ENCODE measurements at regions not wholly inside any gene's neighbourhood (a gene's known extent, or its start where the extent isn't known, plus 50 kb on each side); places are given as distances from the start of the nearest gene placed in this dataset.

DNA sequence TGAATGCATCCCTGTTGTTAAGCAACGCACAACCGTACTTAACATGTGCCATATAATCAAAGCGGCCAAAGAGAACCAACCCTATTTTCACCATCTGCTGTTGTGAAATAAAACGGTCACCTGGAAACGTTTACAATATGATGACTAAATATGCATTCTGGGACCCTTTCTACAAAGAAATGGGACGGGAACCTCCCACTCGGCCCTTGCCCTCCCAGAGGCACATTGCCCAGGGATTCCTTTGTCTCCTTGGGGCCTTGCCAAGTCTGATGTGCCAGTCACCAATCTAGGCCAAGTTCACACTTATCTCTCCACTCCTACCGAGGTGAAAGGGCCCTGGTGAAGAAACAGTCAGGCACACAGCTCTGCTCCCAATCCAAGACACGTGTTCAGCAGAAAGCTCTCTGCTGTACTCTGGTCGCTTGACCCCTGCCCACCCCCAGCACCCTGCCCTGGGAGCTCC lies 427.4 kb upstream of the JARID2 start:
- DNase-seq (ENCODE audit: low read depth), result no peak

- DNase-seq (ENCODE audit: low read depth), result no peak
These were observed 426.9 kb upstream of the JARID2 start for GRCh38 chr6:14819001-14819400.

DNA sequence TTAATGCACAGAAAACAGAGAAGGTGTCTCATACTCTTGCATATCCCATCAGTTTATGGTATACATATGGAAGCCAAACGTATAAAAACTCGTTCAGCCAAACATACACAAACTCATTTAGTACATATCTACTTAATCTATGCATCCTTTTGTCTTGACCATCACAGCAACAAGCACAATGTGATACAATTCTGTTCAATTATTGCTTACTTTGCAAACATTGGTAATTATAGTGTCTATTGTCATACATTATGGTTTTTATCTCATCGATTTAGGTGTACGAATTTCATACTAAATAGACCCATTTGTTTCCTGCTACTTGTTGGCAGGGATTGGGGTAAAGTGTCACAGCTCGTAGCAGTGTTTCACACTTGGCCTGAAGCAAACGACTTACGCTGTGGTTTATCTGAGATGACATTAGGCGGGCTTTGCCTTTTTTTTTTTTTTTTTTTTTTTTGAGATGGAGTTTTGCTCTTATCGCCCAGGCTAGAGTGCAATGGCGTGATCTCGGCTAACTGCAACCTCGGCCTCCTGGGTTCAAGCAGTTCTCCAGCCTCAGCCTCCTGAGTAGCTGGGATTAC lies 425.9 kb upstream of the JARID2 start:
- DNase-seq (ENCODE audit: low read depth), result no peak

GRCh38 chr6:14822012-14822553 lies 423.8 kb upstream of the JARID2 start:
- no peak for DNase-seq (ENCODE audit: low read depth)

- no peak for DNase-seq (ENCODE audit: low read depth)
These were observed 423.2 kb upstream of the JARID2 start for GRCh38 chr6:14822679-14823078.

- no peak for DNase-seq (ENCODE audit: low read depth)
These were observed 421.8 kb upstream of the JARID2 start for GRCh38 chr6:14824060-14824459.

- no peak for DNase-seq (ENCODE audit: low read depth)
These were observed 421.2 kb upstream of the JARID2 start for GRCh38 chr6:14824484-14825275.

DNA sequence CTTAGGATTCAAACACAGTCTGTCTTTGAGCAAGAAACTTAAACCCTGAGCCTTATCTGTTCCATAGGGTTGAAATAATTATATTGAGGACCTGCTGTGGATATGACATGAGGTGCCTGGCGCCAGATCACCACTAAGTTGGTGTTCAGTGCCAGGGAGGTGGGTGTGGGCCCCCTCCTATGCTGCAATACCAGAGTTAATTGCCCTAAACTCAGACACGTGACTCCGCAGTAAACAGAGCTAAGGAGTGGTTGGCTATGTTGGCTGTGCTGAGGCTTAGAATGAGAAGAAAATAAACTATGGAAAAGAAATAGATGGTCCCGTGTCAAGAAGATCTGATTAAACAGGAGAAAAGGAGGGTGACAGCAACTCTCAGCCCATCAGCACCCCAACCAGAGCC lies 419.4 kb upstream of the JARID2 start:
- no peak for DNase-seq (ENCODE audit: low read depth)

DNA sequence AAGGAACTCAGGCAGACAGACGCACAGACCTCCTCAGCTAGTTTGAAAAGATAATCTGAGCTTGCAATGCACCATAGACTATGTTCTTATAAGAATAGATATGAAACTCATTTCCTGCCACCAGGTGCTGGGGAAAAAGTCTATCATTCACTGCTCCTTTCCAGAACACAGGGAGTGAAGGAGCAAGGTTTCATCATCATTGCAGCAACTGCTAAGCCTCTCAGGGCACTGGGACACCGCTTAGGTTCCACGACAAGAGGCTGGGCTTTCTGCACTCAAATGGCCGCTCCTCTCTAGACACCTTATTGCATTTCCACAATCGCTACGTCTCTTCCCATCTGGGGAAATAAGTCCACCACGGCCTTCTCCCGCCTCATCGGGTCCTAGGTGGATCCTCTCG lies 418.5 kb upstream of the JARID2 start:
- no peak for DNase-seq (ENCODE audit: low read depth)

- no peak for DNase-seq (ENCODE audit: low read depth)
These were observed 417.7 kb upstream of the JARID2 start for GRCh38 chr6:14828201-14828611.

GRCh38 chr6:14831070-14831469 lies 414.8 kb upstream of the JARID2 start:
- no peak for DNase-seq (ENCODE audit: low read depth)

- no peak for DNase-seq (ENCODE audit: low read depth)
These were observed 413.9 kb upstream of the JARID2 start for GRCh38 chr6:14831937-14832336.

DNA sequence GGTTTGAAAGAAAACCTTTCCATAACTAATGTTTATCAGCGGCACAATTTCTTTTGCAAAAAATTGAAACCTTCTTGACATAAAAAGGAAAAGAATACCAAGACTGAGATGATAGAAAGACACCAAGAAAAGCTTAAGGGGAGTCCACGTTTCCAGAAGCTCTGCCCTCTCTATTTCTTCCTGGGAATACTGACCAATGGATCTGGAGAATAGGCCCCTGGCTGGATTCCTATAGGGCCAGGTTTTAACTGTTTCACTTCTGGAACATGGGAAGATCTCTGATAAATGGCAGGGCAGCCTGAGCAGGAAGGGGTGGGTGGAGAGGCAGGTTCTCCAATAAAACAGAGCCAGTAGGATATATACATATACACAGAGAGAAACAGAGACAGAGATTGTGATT lies 413.4 kb upstream of the JARID2 start:
- DNase-seq (ENCODE audit: low read depth), result no peak

GRCh38 chr6:14834851-14835530 lies 410.9 kb upstream of the JARID2 start:
- no peak for DNase-seq (ENCODE audit: low read depth)

GRCh38 chr6:14837435-14837834 lies 408.4 kb upstream of the JARID2 start:
- no peak for DNase-seq (ENCODE audit: low read depth)

DNA sequence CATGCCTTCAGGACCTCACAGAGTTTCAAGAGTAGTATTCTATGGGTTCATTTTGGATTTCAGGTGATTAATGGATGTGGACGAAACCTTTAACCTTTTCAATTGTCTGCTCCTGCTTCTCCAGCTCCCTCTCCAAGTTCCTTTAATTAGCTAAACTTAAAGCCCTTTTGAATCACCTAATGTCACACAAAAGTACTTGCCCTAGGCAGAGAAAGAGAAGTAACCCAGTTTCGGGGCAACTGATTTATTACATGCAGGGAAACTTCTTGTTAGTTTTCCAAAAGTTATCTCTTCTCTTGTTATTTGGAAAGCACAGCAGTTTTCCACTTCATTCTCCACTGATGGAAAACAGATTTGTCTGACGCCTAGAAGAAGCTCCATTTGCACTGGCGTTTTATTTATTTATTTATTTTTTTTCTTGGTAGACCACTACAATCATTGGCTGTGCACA lies 407.7 kb upstream of the JARID2 start:
- DNase-seq (ENCODE audit: low read depth), result no peak

GRCh38 chr6:14841901-14842421 lies 403.9 kb upstream of the JARID2 start:
- no peak for DNase-seq (ENCODE audit: low read depth)

DNA sequence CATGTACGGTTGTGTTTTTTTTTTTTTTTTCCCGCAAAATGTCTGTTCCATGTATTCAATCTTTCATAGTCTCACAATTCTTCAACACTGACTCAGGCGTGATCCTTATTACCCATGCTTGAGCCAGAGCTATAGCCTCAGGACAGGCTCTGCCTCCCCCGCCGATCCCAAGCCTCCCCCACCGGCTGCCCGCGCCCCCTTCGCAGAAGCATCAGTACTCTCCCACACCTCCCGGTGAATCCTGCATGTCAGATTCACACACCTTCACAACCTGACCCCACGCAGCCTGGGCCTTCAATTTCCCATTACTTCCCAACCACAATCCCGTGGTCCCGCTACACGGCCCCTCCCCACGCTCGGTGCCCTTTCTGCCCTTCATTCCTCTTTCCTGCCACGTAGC lies 401.5 kb upstream of the JARID2 start:
- DNase-seq (ENCODE audit: low read depth), result no peak

GRCh38 chr6:14848019-14848418 lies 397.9 kb upstream of the JARID2 start:
- DNase-seq (ENCODE audit: low read depth), result no peak

DNA sequence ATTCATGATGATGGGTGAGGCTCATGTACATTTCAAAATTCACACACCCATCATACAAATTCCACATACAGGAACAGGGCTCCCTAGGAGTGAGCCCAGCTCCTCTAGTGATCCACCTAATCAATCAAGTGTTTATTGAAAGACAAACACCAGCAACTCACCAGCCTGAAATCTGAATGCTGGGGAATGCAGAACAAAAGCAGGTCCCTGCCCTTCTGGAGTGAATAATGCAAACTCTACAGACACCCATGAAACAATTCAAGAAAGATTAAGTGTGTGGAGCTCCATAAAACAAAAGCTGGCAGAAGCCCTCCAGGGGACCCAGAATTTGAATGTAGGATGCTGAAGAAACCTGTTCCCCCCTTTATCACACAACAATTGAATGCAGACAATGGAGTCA lies 396.7 kb upstream of the JARID2 start:
- DNase-seq (ENCODE audit: low read depth), result no peak

DNA sequence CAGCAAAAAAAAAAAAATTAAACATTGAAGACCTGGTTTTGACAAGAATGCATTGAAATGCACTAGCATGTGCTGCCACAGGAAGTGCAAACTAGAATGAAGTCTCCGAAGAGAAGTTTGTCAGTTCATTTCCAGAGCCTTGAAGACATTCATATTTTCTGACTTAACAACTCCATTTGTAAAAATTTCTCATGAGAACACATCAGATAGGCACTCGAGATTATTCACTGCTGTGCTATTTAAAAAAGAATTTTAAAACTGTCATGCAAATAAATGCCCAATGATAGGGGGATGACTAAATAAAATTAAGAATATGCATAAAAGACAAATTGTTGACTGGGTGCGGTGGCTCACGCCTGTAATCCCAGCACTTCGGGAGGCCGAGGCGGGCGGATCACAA lies 394.6 kb upstream of the JARID2 start:
- no peak for DNase-seq (ENCODE audit: low read depth)

GRCh38 chr6:14852375-14852774 lies 393.5 kb upstream of the JARID2 start:
- DNase-seq (ENCODE audit: low read depth), result no peak

DNA sequence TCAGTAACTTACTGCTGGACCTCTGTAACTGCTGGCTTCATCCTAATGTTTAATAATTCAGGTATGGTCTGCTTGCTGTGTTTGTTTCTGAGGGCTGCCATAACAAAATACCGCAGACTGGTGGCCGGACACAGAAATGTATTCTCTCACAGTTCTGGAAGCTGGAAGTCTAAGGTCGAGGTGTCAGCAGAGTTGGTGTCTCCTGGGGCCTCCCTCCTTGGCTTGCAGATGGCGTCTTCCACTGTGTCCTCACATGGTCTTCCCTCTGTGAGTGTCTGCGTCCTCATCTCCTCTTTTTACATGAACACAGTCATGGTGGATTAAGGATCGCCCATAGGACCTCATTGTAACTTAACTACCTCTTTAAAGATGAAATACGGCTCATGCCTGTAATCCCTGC lies 389.7 kb upstream of the JARID2 start:
- no peak for DNase-seq (ENCODE audit: low read depth)

Data from stimulated activated CD8-positive, alpha-beta memory T cell treated with anti-CD3 and anti-CD28 coated beads, Interleukin-7, amount 100 ng/mL, for 24 hours (primary cell).